ENCODE measurements at regions not wholly inside any gene's neighbourhood (a gene's known extent, or its start where the extent isn't known, plus 50 kb on each side); places are given as distances from the start of the nearest gene placed in this dataset.

- TF ChIP-seq ZBTB7A (IDR thresholded peaks at IDR 0.05; ENCODE audit: low read depth) = no peak
- no peak for TF ChIP-seq YY1 (IDR thresholded peaks at IDR 0.05; ENCODE audit: low read depth)
- no peak for TF ChIP-seq CEBPB (IDR thresholded peaks at IDR 0.05)
- no peak for TF ChIP-seq EP300 (IDR thresholded peaks at IDR 0.05; ENCODE audit: borderline replicate concordance)
- TF ChIP-seq USF1 (IDR thresholded peaks at IDR 0.05) = no peak
- TF ChIP-seq MAX (IDR thresholded peaks at IDR 0.05) = no peak
- TF ChIP-seq RAD21 (IDR thresholded peaks at IDR 0.05; ENCODE audit: low read depth) = peak; percentile 77
- no peak for TF ChIP-seq TCF12 (IDR thresholded peaks at IDR 0.05; ENCODE audit: low read depth)
Measured at GRCh38 chr3:174397848-174398247, 461.3 kb upstream of the NAALADL2 start.
